Mesothelial cell of epicardium (in vitro differentiated cells): ENCODE measurements at regions not wholly inside any gene's neighbourhood (a gene's known extent, or its start where the extent isn't known, plus 50 kb on each side); places are given as distances from the start of the nearest gene placed in this dataset.
A peak's percentile ranks its signal among the peaks of the same experiment; 100 is the strongest.

Experiments
- DNase-seq, 2 experiments: peaks; one replicate each; pipeline ENCODE4 v3.0.0; 2021; ENCODE audit warnings: low spot score in 2 of 2; ENCODE audit not compliant: unreplicated experiment in 2 of 2
- H3K27ac Mint-ChIP-seq: 2 replicates; pipeline ENCODE4 v1.8.0; 2021; ENCODE audit warnings: mixed read lengths
- H3K27me3 Mint-ChIP-seq: 2 replicates; pipeline ENCODE4 v1.8.0; 2021; ENCODE audit warnings: low read depth, mixed read lengths
- H3K36me3 Mint-ChIP-seq: 2 replicates; pipeline ENCODE4 v1.8.0; 2021; ENCODE audit warnings: mixed read lengths
- H3K4me1 Mint-ChIP-seq: 2 replicates; pipeline ENCODE4 v1.8.0; 2021; ENCODE audit warnings: mixed read lengths
- H3K4me3 Mint-ChIP-seq: 2 replicates; pipeline ENCODE4 v1.8.0; 2021; ENCODE audit warnings: mild to moderate bottlenecking, moderate library complexity, mixed read lengths
- H3K9me3 Mint-ChIP-seq: 2 replicates; pipeline ENCODE4 v1.8.0; 2021; ENCODE audit warnings: mixed read lengths
- TF ChIP-seq, protein P1 (sequence below): fragments of 200-600 bp; sonication (generic); IDR thresholded peaks from one replicate; pipeline ENCODE4 v1.5.0; 2021; ENCODE audit warnings: antibody characterized with exemption; ENCODE audit not compliant: unreplicated experiment

DNA sequence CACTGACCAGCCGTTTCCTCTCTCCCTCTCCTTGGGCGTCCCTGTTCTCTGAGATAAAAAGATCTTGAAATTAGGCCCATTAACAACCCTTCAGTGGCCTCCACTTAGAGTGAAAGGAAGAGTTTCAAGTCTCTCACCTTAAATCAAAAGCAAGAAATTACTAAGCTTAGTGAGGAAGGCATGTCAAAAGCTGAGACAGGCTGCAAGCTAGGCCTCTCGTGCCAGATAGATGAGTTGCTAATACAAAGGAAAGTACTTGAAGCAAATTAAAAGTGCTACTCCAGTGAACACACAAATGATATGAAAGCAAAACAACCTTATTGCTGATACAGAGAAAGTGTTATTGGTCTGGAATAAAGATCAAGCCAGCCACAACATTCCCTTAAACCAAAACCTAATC lies 331.3 kb upstream of the SEMA6A start:
- no peak for DNase-seq
- Mint-ChIP-seq H3K27ac (no peak overlapping the region), H3K4me3 (no peak overlapping the region), H3K9me3 (no peaks in the 10 kb centered on the region), H3K4me1 (peaks cover 17% of the 10 kb centered on the region), H3K27me3 (no peaks in the 10 kb centered on the region), H3K36me3 (no peaks in the 10 kb centered on the region)
- TF ChIP-seq, protein P1, sequence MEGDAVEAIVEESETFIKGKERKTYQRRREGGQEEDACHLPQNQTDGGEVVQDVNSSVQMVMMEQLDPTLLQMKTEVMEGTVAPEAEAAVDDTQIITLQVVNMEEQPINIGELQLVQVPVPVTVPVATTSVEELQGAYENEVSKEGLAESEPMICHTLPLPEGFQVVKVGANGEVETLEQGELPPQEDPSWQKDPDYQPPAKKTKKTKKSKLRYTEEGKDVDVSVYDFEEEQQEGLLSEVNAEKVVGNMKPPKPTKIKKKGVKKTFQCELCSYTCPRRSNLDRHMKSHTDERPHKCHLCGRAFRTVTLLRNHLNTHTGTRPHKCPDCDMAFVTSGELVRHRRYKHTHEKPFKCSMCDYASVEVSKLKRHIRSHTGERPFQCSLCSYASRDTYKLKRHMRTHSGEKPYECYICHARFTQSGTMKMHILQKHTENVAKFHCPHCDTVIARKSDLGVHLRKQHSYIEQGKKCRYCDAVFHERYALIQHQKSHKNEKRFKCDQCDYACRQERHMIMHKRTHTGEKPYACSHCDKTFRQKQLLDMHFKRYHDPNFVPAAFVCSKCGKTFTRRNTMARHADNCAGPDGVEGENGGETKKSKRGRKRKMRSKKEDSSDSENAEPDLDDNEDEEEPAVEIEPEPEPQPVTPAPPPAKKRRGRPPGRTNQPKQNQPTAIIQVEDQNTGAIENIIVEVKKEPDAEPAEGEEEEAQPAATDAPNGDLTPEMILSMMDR: no peak

GRCh38 chr5:116900793-116901192 lies 326.2 kb upstream of the SEMA6A start:
- H3K4me1 Mint-ChIP-seq: peaks cover 7% of the 10 kb centered on the region
- no peaks in the 10 kb centered on the region for H3K36me3 Mint-ChIP-seq
- H3K27ac Mint-ChIP-seq: peak overlapping the region; percentile 43
- no peaks in the 10 kb centered on the region for H3K9me3 Mint-ChIP-seq
- no peak overlapping the region for H3K4me3 Mint-ChIP-seq
- TF ChIP-seq, protein P1: no peak
- DNase-seq: no peak
- H3K27me3 Mint-ChIP-seq: no peaks in the 10 kb centered on the region

- TF ChIP-seq, protein P1: no peak
Observed at GRCh38 chr5:116898917-116899316, 324.3 kb upstream of the SEMA6A start.

DNA sequence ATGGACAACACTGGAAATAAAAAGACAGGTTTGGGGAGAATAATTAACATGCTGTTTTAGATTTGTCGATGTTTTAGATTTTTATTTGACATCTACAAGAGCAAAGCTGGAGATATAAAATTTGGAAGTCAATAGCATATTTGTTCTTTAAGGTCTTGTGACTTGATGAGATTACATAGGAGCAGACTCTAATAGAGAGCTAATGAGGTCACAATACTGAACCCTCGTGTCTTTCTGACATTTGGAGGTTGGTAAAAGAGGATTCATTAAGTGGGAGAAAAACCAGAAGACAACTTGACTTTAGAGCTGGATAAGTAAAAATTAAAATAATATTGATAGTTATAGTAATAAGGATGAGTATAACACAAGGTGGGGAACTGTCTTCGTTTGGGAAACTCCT lies 322.7 kb upstream of the SEMA6A start:
- Mint-ChIP-seq H3K27ac (no peak overlapping the region), H3K27me3 (no peaks in the 10 kb centered on the region), H3K36me3 (no peaks in the 10 kb centered on the region), H3K9me3 (no peaks in the 10 kb centered on the region), H3K4me1 (peaks cover 7% of the 10 kb centered on the region), H3K4me3 (no peak overlapping the region)
- no peak for DNase-seq
- TF ChIP-seq, protein P1: no peak

More at GRCh38 chr5:116898917-116899316, 324.3 kb upstream of the SEMA6A start:
- Mint-ChIP-seq H3K4me1 (peaks cover 7% of the 10 kb centered on the region), H3K27me3 (no peaks in the 10 kb centered on the region), H3K27ac (no peak overlapping the region), H3K9me3 (no peaks in the 10 kb centered on the region), H3K4me3 (no peak overlapping the region), H3K36me3 (no peaks in the 10 kb centered on the region)
- DNase-seq: no peak

- H3K4me3 Mint-ChIP-seq: no peak overlapping the region
- no peaks in the 10 kb centered on the region for H3K27me3 Mint-ChIP-seq
- H3K27ac Mint-ChIP-seq: no peak overlapping the region
- H3K4me1 Mint-ChIP-seq: peaks cover 4% of the 10 kb centered on the region
- TF ChIP-seq, protein P1: no peak
- H3K9me3 Mint-ChIP-seq: no peaks in the 10 kb centered on the region
- no peak for DNase-seq
- no peaks in the 10 kb centered on the region for H3K36me3 Mint-ChIP-seq
Observed at GRCh38 chr5:116896001-116896400, 321.4 kb upstream of the SEMA6A start.

DNA sequence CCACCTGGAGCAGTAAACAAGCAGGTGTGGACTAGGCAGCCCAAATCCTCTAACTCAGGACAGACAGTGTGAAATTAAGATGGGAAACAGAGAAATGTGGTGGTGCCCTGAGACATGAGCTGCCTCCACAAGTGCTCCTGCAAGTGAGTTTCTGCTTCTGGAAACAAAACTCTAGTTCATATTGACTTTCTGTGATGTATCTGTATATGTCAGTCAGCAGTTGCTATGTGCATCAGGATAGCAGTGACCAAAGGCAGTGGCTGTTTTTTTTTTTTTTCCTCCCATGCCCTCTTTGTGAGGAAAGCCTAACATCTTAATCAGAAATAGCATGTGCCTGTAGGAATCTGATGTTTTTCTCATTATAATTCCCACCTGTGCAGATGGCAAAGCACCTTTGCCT lies 318.4 kb upstream of the SEMA6A start:
- DNase-seq: no peak
- TF ChIP-seq, protein P1: no peak
- Mint-ChIP-seq H3K4me1 (no peaks in the 10 kb centered on the region), H3K27me3 (no peaks in the 10 kb centered on the region), H3K4me3 (no peak overlapping the region), H3K36me3 (no peaks in the 10 kb centered on the region), H3K27ac (no peak overlapping the region), H3K9me3 (no peaks in the 10 kb centered on the region)
